ENCODE measurements at regions not wholly inside any gene's neighbourhood (a gene's known extent, or its start where the extent isn't known, plus 50 kb on each side); places are given as distances from the start of the nearest gene placed in this dataset.

DNA sequence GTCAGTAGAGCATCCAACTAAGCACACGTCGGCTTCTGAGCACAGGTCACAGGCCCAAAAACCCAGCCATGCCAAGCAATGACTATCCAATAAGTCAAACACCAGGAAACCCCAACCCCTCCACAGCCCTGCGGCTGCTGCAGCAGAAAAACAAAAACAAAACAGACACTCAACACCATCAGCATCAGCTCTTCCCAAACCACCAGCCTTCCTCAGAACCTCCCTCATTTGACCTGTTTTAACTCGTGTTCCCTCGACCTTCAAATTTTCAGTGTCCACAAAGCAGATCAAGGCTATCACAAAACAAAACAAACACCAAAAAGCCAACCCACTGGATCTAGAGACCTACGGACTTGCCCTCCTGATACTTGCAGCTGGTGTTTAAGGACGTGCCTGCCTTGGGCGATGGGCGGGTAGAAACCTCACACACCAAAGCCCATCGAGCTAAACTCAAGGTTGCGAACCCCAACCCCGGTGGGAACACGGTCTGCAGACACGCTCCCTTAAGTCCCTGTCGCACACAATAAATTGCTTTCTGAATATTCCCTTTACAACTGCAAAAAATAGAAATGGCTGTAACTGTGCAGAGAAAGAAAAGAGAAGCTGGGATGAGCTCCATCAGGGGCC, 247.1 kb upstream of the ANKRD55 start:
- no peak for TF ChIP-seq EP300 (IDR thresholded peaks at IDR 0.05)
- TF ChIP-seq, protein P1, sequence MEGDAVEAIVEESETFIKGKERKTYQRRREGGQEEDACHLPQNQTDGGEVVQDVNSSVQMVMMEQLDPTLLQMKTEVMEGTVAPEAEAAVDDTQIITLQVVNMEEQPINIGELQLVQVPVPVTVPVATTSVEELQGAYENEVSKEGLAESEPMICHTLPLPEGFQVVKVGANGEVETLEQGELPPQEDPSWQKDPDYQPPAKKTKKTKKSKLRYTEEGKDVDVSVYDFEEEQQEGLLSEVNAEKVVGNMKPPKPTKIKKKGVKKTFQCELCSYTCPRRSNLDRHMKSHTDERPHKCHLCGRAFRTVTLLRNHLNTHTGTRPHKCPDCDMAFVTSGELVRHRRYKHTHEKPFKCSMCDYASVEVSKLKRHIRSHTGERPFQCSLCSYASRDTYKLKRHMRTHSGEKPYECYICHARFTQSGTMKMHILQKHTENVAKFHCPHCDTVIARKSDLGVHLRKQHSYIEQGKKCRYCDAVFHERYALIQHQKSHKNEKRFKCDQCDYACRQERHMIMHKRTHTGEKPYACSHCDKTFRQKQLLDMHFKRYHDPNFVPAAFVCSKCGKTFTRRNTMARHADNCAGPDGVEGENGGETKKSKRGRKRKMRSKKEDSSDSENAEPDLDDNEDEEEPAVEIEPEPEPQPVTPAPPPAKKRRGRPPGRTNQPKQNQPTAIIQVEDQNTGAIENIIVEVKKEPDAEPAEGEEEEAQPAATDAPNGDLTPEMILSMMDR (IDR thresholded peaks at IDR 0.05): no peak

Measured in upper lobe of left lung (tissue), 4 donors.